Smooth muscle cell (in vitro differentiated cells): ENCODE measurements at regions not wholly inside any gene's neighbourhood (a gene's known extent, or its start where the extent isn't known, plus 50 kb on each side); places are given as distances from the start of the nearest gene placed in this dataset.

Experiments
- DNase-seq: peaks from one replicate; lab custom pipeline; 2025; ENCODE audit not compliant: unreplicated experiment; lab: John Stamatoyannopoulos, UW
- H2AFZ ChIP-seq: fragments of 200-600 bp; sonication (generic); 2 replicates; pipeline ENCODE4 v1.6.0; 2016; ENCODE audit warnings: antibody characterized with exemption, low read depth, mild to moderate bottlenecking
- H3F3A ChIP-seq: fragments of 200-600 bp; sonication (generic); 2 replicates; pipeline ENCODE4 v1.6.0; 2017; ENCODE audit warnings: antibody characterized with exemption, low read depth
- H3K27ac ChIP-seq: fragments of 200-600 bp; sonication (generic); 2 replicates; pipeline ENCODE4 v1.5.1; 2016; ENCODE audit warnings: low read depth, mild to moderate bottlenecking
- H3K27me3 ChIP-seq: fragments of 200-600 bp; sonication (generic); 2 replicates; pipeline ENCODE4 v1.6.1; 2016; ENCODE audit warnings: low read depth, mild to moderate bottlenecking
- H3K36me3 ChIP-seq: fragments of 200-600 bp; sonication (generic); 2 replicates; pipeline ENCODE4 v1.5.1; 2016; ENCODE audit warnings: low read depth
- H3K4me1 ChIP-seq: fragments of 200-600 bp; sonication (generic); 2 replicates; pipeline ENCODE4 v1.5.1; 2016; ENCODE audit warnings: low read depth
- H3K4me2 ChIP-seq: fragments of 200-600 bp; sonication (generic); 2 replicates; pipeline ENCODE4 v1.6.0; 2016; ENCODE audit warnings: mild to moderate bottlenecking
- H3K4me3 ChIP-seq: fragments of 200-600 bp; sonication (generic); 2 replicates; pipeline ENCODE4 v1.5.1; 2016; ENCODE audit warnings: mild to moderate bottlenecking
- H3K79me2 ChIP-seq: fragments of 200-600 bp; sonication (generic); 2 replicates; pipeline ENCODE4 v1.6.0; 2016; ENCODE audit warnings: low read depth, mild to moderate bottlenecking
- H3K9ac ChIP-seq: fragments of 200-600 bp; sonication (generic); 2 replicates; pipeline ENCODE4 v1.6.0; 2016; ENCODE audit warnings: low read depth
- H3K9me3 ChIP-seq: fragments of 200-600 bp; sonication (generic); replicated peaks from 2 replicates; pipeline ENCODE4 v1.5.1; 2016; ENCODE audit warnings: low read depth
- H4K20me1 ChIP-seq: fragments of 200-600 bp; sonication (generic); 2 replicates; pipeline ENCODE4 v1.6.0; 2016; ENCODE audit warnings: low read depth
- WGBS: methylation state at CpG from one replicate; pipeline ENCODE4 v1.1.7; 2016; ENCODE audit warnings: low lambda C conversion rate; 5-methylcytosine and 5-hydroxymethylcytosine counted together
- TF ChIP-seq, protein P1 (sequence below): fragments of 200-600 bp; sonication (generic); IDR thresholded peaks from 2 replicates; pipeline ENCODE4 v1.5.1; 2017; ENCODE audit warnings: borderline replicate concordance, mild to moderate bottlenecking, antibody characterized with exemption; ENCODE audit not compliant: insufficient read depth, poor library complexity, severe bottlenecking

DNA sequence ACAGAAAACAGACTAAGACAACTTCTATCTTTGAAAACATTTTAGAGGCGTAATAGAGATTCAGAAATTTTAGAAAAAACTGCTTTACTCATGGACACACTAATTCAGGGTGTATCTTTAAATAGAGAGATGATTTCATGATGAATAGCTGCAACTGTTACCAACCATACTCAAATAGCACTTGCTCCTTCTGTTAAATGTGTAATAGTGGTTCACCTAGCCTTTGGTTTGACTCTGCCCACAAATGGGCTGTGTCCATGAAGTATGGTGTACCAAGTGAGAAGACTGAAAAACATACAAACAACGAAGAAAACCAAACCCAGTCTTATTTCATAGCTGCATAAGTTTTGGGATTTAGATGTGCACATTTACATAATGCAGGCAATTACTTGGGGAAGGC is 610.6 kb downstream of the PLCL1 start:
- Histone ChIP-seq H3K27me3 (no peaks in the 10 kb centered on the region), H3K36me3 (no peaks in the 10 kb centered on the region), H3K27ac (no peak overlapping the region), H4K20me1 (no peaks in the 10 kb centered on the region), H3K4me1 (no peaks in the 10 kb centered on the region), H3F3A (no peaks in the 10 kb centered on the region), H3K4me2 (no peak overlapping the region), H3K9ac (no peak overlapping the region), H2AFZ (no peak overlapping the region), H3K4me3 (no peak overlapping the region), H3K9me3 (no peaks in the 10 kb centered on the region), H3K79me2 (no peaks in the 10 kb centered on the region)
- 75% methylated on average over 2 of the region's 2 CpGs for WGBS
- no peak for DNase-seq
- TF ChIP-seq, protein P1, sequence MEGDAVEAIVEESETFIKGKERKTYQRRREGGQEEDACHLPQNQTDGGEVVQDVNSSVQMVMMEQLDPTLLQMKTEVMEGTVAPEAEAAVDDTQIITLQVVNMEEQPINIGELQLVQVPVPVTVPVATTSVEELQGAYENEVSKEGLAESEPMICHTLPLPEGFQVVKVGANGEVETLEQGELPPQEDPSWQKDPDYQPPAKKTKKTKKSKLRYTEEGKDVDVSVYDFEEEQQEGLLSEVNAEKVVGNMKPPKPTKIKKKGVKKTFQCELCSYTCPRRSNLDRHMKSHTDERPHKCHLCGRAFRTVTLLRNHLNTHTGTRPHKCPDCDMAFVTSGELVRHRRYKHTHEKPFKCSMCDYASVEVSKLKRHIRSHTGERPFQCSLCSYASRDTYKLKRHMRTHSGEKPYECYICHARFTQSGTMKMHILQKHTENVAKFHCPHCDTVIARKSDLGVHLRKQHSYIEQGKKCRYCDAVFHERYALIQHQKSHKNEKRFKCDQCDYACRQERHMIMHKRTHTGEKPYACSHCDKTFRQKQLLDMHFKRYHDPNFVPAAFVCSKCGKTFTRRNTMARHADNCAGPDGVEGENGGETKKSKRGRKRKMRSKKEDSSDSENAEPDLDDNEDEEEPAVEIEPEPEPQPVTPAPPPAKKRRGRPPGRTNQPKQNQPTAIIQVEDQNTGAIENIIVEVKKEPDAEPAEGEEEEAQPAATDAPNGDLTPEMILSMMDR = no peak

GRCh38 chr2:198411936-198412335 is 607.5 kb downstream of the PLCL1 start:
- no peaks in the 10 kb centered on the region for H3K27me3 ChIP-seq
- WGBS = 78% methylated on average over 2 of the region's 2 CpGs
- no peak overlapping the region for H2AFZ ChIP-seq
- H3K4me3 ChIP-seq = no peak overlapping the region
- no peaks in the 10 kb centered on the region for H3K79me2 ChIP-seq
- H3K4me1 ChIP-seq = no peaks in the 10 kb centered on the region
- no peak overlapping the region for H3K27ac ChIP-seq
- TF ChIP-seq, protein P1 = no peak
- H3K36me3 ChIP-seq = no peaks in the 10 kb centered on the region
- H3K4me2 ChIP-seq = no peak overlapping the region
- no peaks in the 10 kb centered on the region for H3F3A ChIP-seq
- no peaks in the 10 kb centered on the region for H3K9me3 ChIP-seq
- H4K20me1 ChIP-seq = no peaks in the 10 kb centered on the region
- no peak overlapping the region for H3K9ac ChIP-seq
- no peak for DNase-seq

DNA sequence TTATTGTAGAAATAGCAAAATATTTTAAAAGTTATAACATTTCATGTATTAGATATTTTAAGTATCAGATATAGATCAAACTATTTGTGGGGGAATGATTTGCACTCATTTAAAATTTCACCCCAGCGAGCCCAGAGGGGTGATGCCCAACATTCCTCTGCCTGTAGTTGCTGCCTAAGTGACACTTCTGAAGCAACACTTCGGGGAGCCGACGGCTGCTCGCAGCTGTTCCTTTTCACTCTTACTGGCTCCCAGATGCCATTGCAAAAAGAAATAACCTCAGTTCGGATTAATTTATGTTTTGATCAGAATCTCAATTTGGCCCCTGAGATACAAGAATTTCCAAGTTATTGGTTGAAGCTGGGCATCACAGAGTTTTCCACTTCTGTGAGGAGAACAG is 603.8 kb downstream of the PLCL1 start:
- no peaks in the 10 kb centered on the region for H3K9me3 ChIP-seq
- peaks cover 8% of the 10 kb centered on the region for H3K27me3 ChIP-seq
- DNase-seq = no peak
- no peaks in the 10 kb centered on the region for H3F3A ChIP-seq
- H3K36me3 ChIP-seq = no peaks in the 10 kb centered on the region
- H2AFZ ChIP-seq = no peak overlapping the region
- no peak overlapping the region for H3K9ac ChIP-seq
- no peak overlapping the region for H3K4me3 ChIP-seq
- no peak overlapping the region for H3K4me2 ChIP-seq
- H3K79me2 ChIP-seq = no peaks in the 10 kb centered on the region
- 74% methylated on average over 6 of the region's 6 CpGs for WGBS
- H3K4me1 ChIP-seq = no peaks in the 10 kb centered on the region
- H3K27ac ChIP-seq = no peak overlapping the region
- no peaks in the 10 kb centered on the region for H4K20me1 ChIP-seq
- TF ChIP-seq, protein P1 = no peak

DNA sequence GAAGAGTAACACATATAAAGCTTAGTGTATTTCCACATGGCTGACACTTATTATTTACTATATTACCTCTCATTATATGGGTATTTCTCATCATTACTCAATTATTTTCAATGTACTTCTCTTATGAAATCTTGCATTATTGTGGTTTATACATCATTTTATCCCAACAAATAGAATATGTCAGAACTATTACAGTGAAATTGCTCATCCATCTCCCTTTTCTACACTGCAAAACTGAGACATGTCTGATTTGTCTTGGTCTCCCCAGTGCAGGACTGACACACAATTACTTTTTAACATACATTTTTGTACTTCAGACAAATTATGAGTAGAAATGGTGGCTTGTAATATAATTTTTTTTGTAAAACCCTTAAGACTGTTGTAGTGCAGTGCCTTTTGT is 600.9 kb downstream of the PLCL1 start:
- Histone ChIP-seq H3K27me3 (peaks cover 18% of the 10 kb centered on the region), H3K9me3 (no peaks in the 10 kb centered on the region), H4K20me1 (no peaks in the 10 kb centered on the region), H3K36me3 (no peaks in the 10 kb centered on the region), H3K27ac (no peak overlapping the region), H3K4me3 (no peak overlapping the region), H3F3A (no peaks in the 10 kb centered on the region), H3K9ac (no peak overlapping the region), H2AFZ (no peak overlapping the region), H3K4me1 (no peaks in the 10 kb centered on the region), H3K4me2 (no peak overlapping the region), H3K79me2 (no peaks in the 10 kb centered on the region)
- TF ChIP-seq, protein P1 = no peak
- DNase-seq = no peak
